ENCODE measurements at regions not wholly inside any gene's neighbourhood (a gene's known extent, or its start where the extent isn't known, plus 50 kb on each side); places are given as distances from the start of the nearest gene placed in this dataset.

DNA sequence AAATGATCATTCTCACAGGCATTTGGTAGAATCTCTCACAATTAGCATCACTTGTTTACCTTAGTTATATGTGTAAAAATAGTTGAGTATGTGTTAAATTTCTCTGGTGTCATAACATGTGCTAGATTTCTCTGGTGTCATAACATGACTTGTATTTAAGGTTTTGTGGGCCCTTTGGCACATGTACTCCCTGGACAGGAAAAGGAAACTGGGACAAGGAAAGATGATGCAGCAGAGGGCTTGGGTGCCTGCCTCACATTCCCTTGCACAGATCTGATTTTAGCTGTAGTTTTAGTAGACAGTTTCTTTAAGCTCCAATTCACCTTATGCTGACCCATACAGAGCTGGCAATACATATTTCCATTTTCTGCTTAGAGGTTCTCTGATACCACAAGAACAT lies 726.0 kb downstream of the C4orf33 start:
- no peak for DNase-seq (ENCODE audit: low read depth)
- TF ChIP-seq, protein P1, sequence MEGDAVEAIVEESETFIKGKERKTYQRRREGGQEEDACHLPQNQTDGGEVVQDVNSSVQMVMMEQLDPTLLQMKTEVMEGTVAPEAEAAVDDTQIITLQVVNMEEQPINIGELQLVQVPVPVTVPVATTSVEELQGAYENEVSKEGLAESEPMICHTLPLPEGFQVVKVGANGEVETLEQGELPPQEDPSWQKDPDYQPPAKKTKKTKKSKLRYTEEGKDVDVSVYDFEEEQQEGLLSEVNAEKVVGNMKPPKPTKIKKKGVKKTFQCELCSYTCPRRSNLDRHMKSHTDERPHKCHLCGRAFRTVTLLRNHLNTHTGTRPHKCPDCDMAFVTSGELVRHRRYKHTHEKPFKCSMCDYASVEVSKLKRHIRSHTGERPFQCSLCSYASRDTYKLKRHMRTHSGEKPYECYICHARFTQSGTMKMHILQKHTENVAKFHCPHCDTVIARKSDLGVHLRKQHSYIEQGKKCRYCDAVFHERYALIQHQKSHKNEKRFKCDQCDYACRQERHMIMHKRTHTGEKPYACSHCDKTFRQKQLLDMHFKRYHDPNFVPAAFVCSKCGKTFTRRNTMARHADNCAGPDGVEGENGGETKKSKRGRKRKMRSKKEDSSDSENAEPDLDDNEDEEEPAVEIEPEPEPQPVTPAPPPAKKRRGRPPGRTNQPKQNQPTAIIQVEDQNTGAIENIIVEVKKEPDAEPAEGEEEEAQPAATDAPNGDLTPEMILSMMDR (IDR thresholded peaks at IDR 0.05; ENCODE audit: low read depth, low read length), result no peak
- TF ChIP-seq MYC (IDR thresholded peaks at IDR 0.05; ENCODE audit: low read depth, low read length) (no peak), POLR2A (IDR thresholded peaks at IDR 0.05; ENCODE audit: extremely low read depth, insufficient read length) (no peak)
- TF ChIP-seq, protein P2, sequence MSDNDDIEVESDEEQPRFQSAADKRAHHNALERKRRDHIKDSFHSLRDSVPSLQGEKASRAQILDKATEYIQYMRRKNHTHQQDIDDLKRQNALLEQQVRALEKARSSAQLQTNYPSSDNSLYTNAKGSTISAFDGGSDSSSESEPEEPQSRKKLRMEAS (IDR thresholded peaks at IDR 0.05; ENCODE audit: low read depth, low read length), result no peak
- H3K4me3 ChIP-seq (ENCODE audit: low read depth, low read length), result no peak overlapping the region

DNA sequence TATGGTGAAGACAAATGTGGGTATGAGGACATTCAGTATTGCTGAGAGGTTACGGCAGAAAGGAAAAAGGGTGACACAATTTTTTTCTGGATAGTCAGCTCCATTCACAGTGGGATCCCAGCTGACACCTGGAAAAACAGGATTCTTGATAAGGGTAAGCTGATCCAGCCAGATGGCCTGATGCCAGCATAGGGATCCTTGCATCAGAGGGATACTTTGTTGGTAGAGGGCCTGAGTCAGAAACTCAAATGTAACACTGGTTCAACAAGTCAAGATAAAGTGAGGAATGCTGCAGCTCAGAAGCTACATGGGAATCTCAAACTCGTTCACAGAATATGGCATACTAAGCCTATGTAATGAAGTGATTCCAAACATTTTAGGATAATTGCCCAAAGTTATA lies 726.7 kb downstream of the C4orf33 start:
- TF ChIP-seq, protein P2 (IDR thresholded peaks at IDR 0.05; ENCODE audit: low read depth, low read length), result no peak
- TF ChIP-seq POLR2A (IDR thresholded peaks at IDR 0.05; ENCODE audit: extremely low read depth, insufficient read length) (no peak), MYC (IDR thresholded peaks at IDR 0.05; ENCODE audit: low read depth, low read length) (no peak)
- TF ChIP-seq, protein P1 (IDR thresholded peaks at IDR 0.05; ENCODE audit: low read depth, low read length), result no peak
- no peak for DNase-seq (ENCODE audit: low read depth)
- no peak overlapping the region for H3K4me3 ChIP-seq (ENCODE audit: low read depth, low read length)

DNA sequence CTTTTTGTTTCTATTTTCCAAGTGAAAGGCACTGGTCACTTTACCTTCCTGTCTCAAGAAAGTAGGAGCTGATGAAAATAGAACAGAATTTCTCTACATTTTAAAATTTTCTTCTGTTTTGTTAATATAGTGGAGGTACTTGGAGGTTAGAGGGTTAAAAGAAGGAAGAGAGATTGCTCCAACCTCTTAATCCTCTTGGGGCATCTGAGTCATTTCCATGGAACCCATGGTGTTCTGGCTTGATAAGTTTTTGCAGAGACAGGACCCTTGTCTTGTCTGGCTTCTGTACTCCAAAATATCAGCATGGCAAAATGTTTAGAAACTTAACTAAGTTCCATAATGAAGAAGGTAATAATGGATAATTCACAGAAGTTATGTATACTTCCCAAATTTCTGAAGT lies 727.2 kb downstream of the C4orf33 start:
- peak; percentile 31 for DNase-seq (ENCODE audit: low read depth)
- TF ChIP-seq, protein P2 (IDR thresholded peaks at IDR 0.05; ENCODE audit: low read depth, low read length), result no peak
- TF ChIP-seq POLR2A (IDR thresholded peaks at IDR 0.05; ENCODE audit: extremely low read depth, insufficient read length) (no peak), MYC (IDR thresholded peaks at IDR 0.05; ENCODE audit: low read depth, low read length) (no peak)
- TF ChIP-seq, protein P1 (IDR thresholded peaks at IDR 0.05; ENCODE audit: low read depth, low read length), result no peak
- H3K4me3 ChIP-seq (ENCODE audit: low read depth, low read length), result no peak overlapping the region

DNA sequence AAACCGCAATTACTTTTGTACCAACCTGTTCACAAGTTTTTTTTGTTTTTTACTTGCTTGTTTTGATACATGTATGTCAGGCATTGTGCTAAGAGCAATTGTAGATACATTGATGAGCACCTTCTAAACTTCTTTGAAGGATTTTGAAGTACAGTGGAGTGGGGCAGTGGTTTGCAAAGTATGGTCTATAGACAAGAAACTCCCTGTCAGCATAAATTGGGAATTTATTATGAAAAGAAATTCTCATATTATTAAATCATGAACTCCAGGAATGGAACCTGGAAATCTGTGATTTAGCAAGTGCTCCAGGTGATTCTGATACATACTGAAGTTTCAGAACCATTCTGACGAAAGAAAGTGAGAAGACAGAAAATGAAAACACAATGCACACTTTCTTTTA lies 733.4 kb downstream of the C4orf33 start:
- TF ChIP-seq, protein P2 (IDR thresholded peaks at IDR 0.05; ENCODE audit: low read depth, low read length), result no peak
- no peak overlapping the region for H3K4me3 ChIP-seq (ENCODE audit: low read depth, low read length)

DNA sequence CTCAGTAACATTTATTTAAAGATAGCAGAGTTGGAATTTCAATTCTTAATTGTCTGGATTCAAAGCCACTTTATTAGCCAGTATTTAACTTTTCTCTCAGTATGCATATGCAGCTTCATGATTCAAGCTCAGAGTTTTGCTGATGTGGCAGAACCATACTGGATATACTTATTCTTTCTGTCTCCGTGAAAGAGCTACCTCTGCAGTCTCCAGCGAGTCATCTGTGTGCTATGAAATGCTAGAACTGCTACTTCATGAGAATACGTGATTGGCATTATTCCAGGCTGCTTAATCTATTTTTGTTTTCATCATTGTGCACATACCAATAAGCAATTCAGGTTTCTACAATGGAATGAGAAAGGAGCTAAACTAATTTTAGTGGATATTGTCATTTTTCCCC lies 743.7 kb downstream of the C4orf33 start:
- TF ChIP-seq, protein P2 (IDR thresholded peaks at IDR 0.05; ENCODE audit: low read depth, low read length), result no peak
- TF ChIP-seq POLR2A (IDR thresholded peaks at IDR 0.05; ENCODE audit: extremely low read depth, insufficient read length), result no peak
- TF ChIP-seq MYC (IDR thresholded peaks at IDR 0.05; ENCODE audit: low read depth, low read length), result no peak
- TF ChIP-seq, protein P1 (IDR thresholded peaks at IDR 0.05; ENCODE audit: low read depth, low read length), result no peak
- DNase-seq (ENCODE audit: low read depth), result no peak
- no peak overlapping the region for H3K4me3 ChIP-seq (ENCODE audit: low read depth, low read length)

More for the DNA sequence above, 733.4 kb downstream of the C4orf33 start:
- no peak for DNase-seq (ENCODE audit: low read depth)

DNA sequence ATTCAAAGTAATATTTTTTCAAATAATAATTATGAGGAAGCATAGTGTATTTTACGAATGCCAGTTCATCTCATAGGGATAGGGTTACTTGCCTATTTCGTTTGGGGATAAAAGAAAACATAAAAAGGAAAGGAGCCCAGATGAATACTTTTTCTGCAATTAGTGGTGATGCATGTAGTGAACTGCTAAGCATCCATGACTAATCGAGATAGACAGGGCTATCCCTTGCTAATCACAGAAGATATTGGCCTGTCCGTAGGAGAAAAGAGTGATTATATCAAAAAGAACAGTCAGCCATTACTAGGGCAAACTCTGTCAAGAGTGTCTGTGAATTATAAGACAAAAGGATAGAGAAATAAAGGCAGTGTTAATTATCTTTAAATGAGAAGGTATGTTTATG lies 746.1 kb downstream of the C4orf33 start:
- TF ChIP-seq MYC (IDR thresholded peaks at IDR 0.05; ENCODE audit: low read depth, low read length), result no peak
- TF ChIP-seq POLR2A (IDR thresholded peaks at IDR 0.05; ENCODE audit: extremely low read depth, insufficient read length), result no peak
- TF ChIP-seq, protein P1 (IDR thresholded peaks at IDR 0.05; ENCODE audit: low read depth, low read length), result no peak
- TF ChIP-seq, protein P2 (IDR thresholded peaks at IDR 0.05; ENCODE audit: low read depth, low read length), result no peak
- DNase-seq (ENCODE audit: low read depth), result no peak
- no peak overlapping the region for H3K4me3 ChIP-seq (ENCODE audit: low read depth, low read length)
